ENCODE measurements at regions not wholly inside any gene's neighbourhood (a gene's known extent, or its start where the extent isn't known, plus 50 kb on each side); places are given as distances from the start of the nearest gene placed in this dataset.

DNA sequence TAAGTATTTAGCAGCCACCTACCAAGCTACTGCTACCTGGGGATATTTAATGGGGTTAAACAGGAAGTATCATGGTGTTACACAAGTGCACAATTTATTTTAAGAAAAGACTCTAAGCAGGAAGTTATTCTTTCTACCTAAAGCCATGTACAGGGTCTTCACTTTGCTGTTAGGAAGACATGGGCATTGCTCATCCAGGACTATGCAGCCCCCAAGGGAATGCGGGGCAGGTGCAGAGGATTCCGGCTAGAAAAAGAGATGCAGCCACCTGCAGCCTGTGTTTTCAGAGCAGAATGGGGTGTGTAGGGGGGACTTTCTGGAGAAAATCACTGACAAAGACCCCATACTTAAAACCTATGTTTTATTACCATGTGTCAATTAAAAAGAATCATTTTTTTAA lies 399.1 kb upstream of the NOX3 start:
- Histone ChIP-seq H3K27me3 (ENCODE audit: insufficient read depth, poor library complexity, severe bottlenecking) (no peaks in the 10 kb centered on the region), H3K4me3 (ENCODE audit: severe bottlenecking) (no peak overlapping the region), H3K9me3 (ENCODE audit: severe bottlenecking) (no peaks in the 10 kb centered on the region), H3K27ac (ENCODE audit: poor library complexity, severe bottlenecking) (no peak overlapping the region), H3K36me3 (ENCODE audit: low read depth) (no peaks in the 10 kb centered on the region), H3K4me1 (ENCODE audit: insufficient read depth, poor library complexity, severe bottlenecking) (peaks cover 6% of the 10 kb centered on the region)
- TF ChIP-seq, protein P1, sequence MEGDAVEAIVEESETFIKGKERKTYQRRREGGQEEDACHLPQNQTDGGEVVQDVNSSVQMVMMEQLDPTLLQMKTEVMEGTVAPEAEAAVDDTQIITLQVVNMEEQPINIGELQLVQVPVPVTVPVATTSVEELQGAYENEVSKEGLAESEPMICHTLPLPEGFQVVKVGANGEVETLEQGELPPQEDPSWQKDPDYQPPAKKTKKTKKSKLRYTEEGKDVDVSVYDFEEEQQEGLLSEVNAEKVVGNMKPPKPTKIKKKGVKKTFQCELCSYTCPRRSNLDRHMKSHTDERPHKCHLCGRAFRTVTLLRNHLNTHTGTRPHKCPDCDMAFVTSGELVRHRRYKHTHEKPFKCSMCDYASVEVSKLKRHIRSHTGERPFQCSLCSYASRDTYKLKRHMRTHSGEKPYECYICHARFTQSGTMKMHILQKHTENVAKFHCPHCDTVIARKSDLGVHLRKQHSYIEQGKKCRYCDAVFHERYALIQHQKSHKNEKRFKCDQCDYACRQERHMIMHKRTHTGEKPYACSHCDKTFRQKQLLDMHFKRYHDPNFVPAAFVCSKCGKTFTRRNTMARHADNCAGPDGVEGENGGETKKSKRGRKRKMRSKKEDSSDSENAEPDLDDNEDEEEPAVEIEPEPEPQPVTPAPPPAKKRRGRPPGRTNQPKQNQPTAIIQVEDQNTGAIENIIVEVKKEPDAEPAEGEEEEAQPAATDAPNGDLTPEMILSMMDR (IDR thresholded peaks at IDR 0.05; ENCODE audit: poor library complexity, severe bottlenecking), result no peak
- ATAC-seq (ENCODE audit: low read depth) (no peak), DNase-seq (ENCODE audit: low spot score) (no peak)

DNA sequence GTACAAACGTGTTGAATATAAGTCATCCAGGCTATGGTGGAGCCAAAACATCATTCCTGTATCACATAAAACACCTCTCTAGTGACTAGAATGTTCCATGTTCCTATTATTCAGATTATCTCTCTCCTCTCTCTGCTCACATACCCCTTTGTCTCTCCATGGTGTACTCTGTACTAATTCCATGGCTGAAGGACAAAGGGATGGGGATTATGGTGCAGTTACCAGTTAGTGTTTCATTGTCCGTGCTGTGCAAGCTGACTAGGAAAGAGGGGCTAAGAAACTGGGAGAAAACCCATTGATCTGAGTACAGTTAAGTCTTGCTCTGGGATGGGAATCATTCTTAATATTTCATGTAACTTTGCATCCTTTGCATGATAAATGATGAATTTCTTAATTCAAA lies 397.4 kb upstream of the NOX3 start:
- TF ChIP-seq, protein P1 (IDR thresholded peaks at IDR 0.05; ENCODE audit: poor library complexity, severe bottlenecking), result no peak

DNA sequence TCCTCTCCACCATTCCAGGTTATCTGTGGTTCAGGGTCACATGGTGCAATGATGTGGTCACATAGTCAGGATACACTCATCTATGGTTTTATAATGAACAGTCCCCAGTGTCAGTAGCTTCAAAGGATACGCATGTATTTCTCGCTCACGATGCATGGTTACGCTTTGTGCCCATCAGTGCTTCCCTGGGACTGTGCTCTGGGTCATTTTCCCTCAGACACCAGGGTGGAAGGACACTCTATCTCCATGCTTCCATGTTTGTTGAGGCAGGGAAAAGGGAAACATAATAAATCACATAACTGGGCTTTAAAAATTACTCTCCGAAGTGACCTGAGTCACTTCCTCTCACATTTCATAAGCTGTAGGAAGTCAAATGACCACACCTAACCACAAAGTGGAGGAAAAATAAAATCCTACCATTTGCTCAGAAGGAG lies 394.8 kb upstream of the NOX3 start:
- H3K9me3 ChIP-seq (ENCODE audit: severe bottlenecking), result no peaks in the 10 kb centered on the region
- no peaks in the 10 kb centered on the region for H3K36me3 ChIP-seq (ENCODE audit: low read depth)
- peaks cover 6% of the 10 kb centered on the region for H3K4me1 ChIP-seq (ENCODE audit: insufficient read depth, poor library complexity, severe bottlenecking)
- peak overlapping the region; percentile 5 for H3K27ac ChIP-seq (ENCODE audit: poor library complexity, severe bottlenecking)
- ATAC-seq (ENCODE audit: low read depth) (peak; percentile 49; the same call in 1 of the 3 replicates), DNase-seq (ENCODE audit: low spot score) (no peak)
- TF ChIP-seq, protein P1 (IDR thresholded peaks at IDR 0.05; ENCODE audit: poor library complexity, severe bottlenecking), result no peak
- H3K4me3 ChIP-seq (ENCODE audit: severe bottlenecking), result no peak overlapping the region
- H3K27me3 ChIP-seq (ENCODE audit: insufficient read depth, poor library complexity, severe bottlenecking), result no peaks in the 10 kb centered on the region

More for the DNA sequence above, 397.4 kb upstream of the NOX3 start:
- Histone ChIP-seq H3K4me3 (ENCODE audit: severe bottlenecking) (no peak overlapping the region), H3K27me3 (ENCODE audit: insufficient read depth, poor library complexity, severe bottlenecking) (no peaks in the 10 kb centered on the region), H3K9me3 (ENCODE audit: severe bottlenecking) (no peaks in the 10 kb centered on the region), H3K27ac (ENCODE audit: poor library complexity, severe bottlenecking) (no peak overlapping the region), H3K36me3 (ENCODE audit: low read depth) (no peaks in the 10 kb centered on the region), H3K4me1 (ENCODE audit: insufficient read depth, poor library complexity, severe bottlenecking) (peaks cover 6% of the 10 kb centered on the region)
- no peak for DNase-seq (ENCODE audit: low spot score)
- ATAC-seq (ENCODE audit: low read depth), result no peak

DNA sequence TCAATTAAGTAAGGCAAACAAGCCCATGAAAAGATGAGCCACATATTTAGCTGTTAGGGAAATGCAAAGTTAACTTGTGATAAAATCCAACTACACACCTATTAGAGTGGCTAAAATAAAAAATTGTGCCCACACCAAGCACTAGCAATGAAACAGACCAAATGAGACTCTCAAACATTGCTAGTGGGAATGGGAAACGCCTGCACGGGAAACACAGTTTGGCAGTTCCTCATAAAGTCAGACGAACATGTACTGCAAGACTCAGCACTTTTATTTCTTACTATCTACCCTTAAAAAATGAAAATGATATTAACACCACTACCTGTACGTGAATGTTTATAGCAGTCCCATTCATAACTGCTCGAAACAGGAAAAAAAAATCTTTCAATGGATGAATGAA lies 392.1 kb upstream of the NOX3 start:
- no peaks in the 10 kb centered on the region for H3K27me3 ChIP-seq (ENCODE audit: insufficient read depth, poor library complexity, severe bottlenecking)
- DNase-seq (ENCODE audit: low spot score), result no peak

DNA sequence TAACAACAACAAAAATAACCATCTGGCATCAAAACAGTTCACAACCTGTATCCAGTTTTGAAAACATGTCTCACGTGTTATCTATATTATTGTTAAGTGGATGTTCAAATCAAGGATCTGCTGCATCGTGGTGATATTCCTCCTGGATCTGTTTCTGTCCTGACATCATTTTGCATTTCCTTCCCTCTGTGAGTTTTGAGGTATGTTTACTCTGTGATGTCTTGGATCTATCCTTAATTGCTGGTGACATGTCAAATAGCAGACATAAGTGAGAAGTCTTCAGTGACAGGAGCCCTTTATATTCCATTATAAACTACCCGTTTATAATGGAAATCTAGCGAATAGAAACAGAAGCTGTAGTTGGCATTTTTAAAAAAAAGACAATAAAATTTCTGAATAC lies 381.8 kb upstream of the NOX3 start:
- Histone ChIP-seq H3K9me3 (ENCODE audit: severe bottlenecking) (no peaks in the 10 kb centered on the region), H3K4me1 (ENCODE audit: insufficient read depth, poor library complexity, severe bottlenecking) (no peaks in the 10 kb centered on the region), H3K27me3 (ENCODE audit: insufficient read depth, poor library complexity, severe bottlenecking) (no peaks in the 10 kb centered on the region), H3K27ac (ENCODE audit: poor library complexity, severe bottlenecking) (no peak overlapping the region), H3K4me3 (ENCODE audit: severe bottlenecking) (no peak overlapping the region), H3K36me3 (ENCODE audit: low read depth) (no peaks in the 10 kb centered on the region)
- TF ChIP-seq, protein P1 (IDR thresholded peaks at IDR 0.05; ENCODE audit: poor library complexity, severe bottlenecking), result no peak
- ATAC-seq (ENCODE audit: low read depth), result no peak
- DNase-seq (ENCODE audit: low spot score), result no peak

More for the DNA sequence above, 392.1 kb upstream of the NOX3 start:
- no peak overlapping the region for H3K27ac ChIP-seq (ENCODE audit: poor library complexity, severe bottlenecking)
- H3K9me3 ChIP-seq (ENCODE audit: severe bottlenecking), result no peaks in the 10 kb centered on the region
- no peak overlapping the region for H3K4me3 ChIP-seq (ENCODE audit: severe bottlenecking)
- no peak for ATAC-seq (ENCODE audit: low read depth)
- TF ChIP-seq, protein P1 (IDR thresholded peaks at IDR 0.05; ENCODE audit: poor library complexity, severe bottlenecking), result no peak
- H3K36me3 ChIP-seq (ENCODE audit: low read depth), result no peaks in the 10 kb centered on the region
- H3K4me1 ChIP-seq (ENCODE audit: insufficient read depth, poor library complexity, severe bottlenecking), result peaks cover 6% of the 10 kb centered on the region

Data from RWPE2 (cell line).